T-helper 1 cell treated with Interleukin-12 subunit alpha and Interleukin-12 subunit beta and Interleukin-4 antibody, amounts not matched to agents 30 μg/mL and 1 μg/mL, for 36 hours (primary cell): ENCODE measurements at regions not wholly inside any gene's neighbourhood (a gene's known extent, or its start where the extent isn't known, plus 50 kb on each side); places are given as distances from the start of the nearest gene placed in this dataset.
"Not testable (repeated sequence)": the region's sequence is repeated elsewhere in the genome, so short reads cannot be mapped to it uniquely, and the experiment has no call there.

Experiments
- H3K27ac Mint-ChIP-seq: one replicate; pipeline ENCODE4 v1.8.0; 2021; ENCODE audit warnings: mild to moderate bottlenecking, mixed read lengths
- H3K27me3 Mint-ChIP-seq: one replicate; pipeline ENCODE4 v1.8.0; 2021; ENCODE audit warnings: low read depth, mixed read lengths
- H3K36me3 Mint-ChIP-seq: one replicate; pipeline ENCODE4 v1.8.0; 2021; ENCODE audit warnings: low read depth, mixed read lengths
- H3K4me1 Mint-ChIP-seq: one replicate; pipeline ENCODE4 v1.8.0; 2021; ENCODE audit warnings: low read depth, mixed read lengths
- H3K4me3 Mint-ChIP-seq: one replicate; pipeline ENCODE4 v1.8.0; 2021; ENCODE audit warnings: mild to moderate bottlenecking, moderate library complexity, mixed read lengths
- H3K9me3 Mint-ChIP-seq: one replicate; pipeline ENCODE4 v1.8.0; 2021; ENCODE audit warnings: mixed read lengths

GRCh38 chr9:29060041-29060440, 1486.8 kb upstream of the C9orf72 start:
- Mint-ChIP-seq H3K27me3 (no peaks in the 10 kb centered on the region), H3K4me3 (no peak overlapping the region), H3K9me3 (peaks cover 10% of the 10 kb centered on the region), H3K4me1 (no peaks in the 10 kb centered on the region), H3K36me3 (no peaks in the 10 kb centered on the region), H3K27ac (no peak overlapping the region)

- Mint-ChIP-seq H3K9me3 (peaks cover 5% of the 10 kb centered on the region), H3K27ac (no peak overlapping the region), H3K4me3 (no peak overlapping the region), H3K27me3 (no peaks in the 10 kb centered on the region), H3K4me1 (no peaks in the 10 kb centered on the region), H3K36me3 (no peaks in the 10 kb centered on the region)
Observed at GRCh38 chr9:29062446-29062845, 1489.2 kb upstream of the C9orf72 start.

- no peaks in the 10 kb centered on the region for H3K27me3 Mint-ChIP-seq
- no peaks in the 10 kb centered on the region for H3K4me1 Mint-ChIP-seq
- H3K36me3 Mint-ChIP-seq = no peaks in the 10 kb centered on the region
- peaks cover 5% of the 10 kb centered on the region for H3K9me3 Mint-ChIP-seq
- H3K4me3 Mint-ChIP-seq = no peak overlapping the region
- H3K27ac Mint-ChIP-seq = no peak overlapping the region
Observed at GRCh38 chr9:29063031-29063430, 1489.8 kb upstream of the C9orf72 start.

DNA sequence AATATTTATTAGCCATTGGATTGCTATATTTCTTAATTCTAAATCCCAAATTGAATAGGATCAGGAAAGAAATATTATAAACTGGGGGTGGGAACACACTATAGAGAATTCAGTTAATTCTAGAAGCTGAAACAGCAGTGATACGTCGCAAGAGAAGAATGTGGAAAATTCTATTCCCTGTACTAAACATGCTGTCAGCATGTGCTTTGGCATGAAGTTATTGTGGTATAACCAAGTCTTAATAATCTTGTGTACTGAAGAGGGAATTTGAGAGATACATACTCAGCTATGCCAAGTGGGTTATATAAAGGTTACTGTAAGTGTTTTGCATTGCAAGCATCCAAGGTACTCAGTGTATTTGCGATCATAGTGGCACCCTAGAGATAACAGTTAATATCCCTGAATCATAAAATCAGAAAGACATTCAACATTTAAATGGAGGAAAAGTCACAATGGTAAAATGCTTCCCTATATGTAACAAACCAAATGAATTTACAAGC, 1492.9 kb upstream of the C9orf72 start:
- Mint-ChIP-seq H3K9me3 (no peaks in the 10 kb centered on the region), H3K27ac (no peak overlapping the region), H3K36me3 (no peaks in the 10 kb centered on the region), H3K4me3 (no peak overlapping the region), H3K4me1 (no peaks in the 10 kb centered on the region), H3K27me3 (no peaks in the 10 kb centered on the region)

DNA sequence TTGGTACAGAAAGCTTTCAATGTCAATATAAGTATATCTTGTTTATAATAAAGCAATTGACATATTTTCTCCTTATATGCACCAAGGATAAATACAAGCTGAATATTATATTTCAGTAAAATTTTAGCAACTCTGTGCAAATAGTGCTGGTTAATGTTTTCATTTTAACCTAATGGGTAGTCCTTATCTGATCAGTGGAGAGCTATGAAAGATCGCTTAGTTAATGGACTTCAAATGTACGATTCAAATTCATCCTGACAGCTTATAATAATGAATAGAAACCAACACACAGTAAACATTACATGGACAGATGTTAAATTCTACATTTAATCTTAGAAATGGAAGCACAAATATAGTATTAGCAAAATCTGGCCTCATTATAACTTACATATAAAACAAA, 1495.2 kb upstream of the C9orf72 start:
- H3K4me1 Mint-ChIP-seq = no peaks in the 10 kb centered on the region
- H3K9me3 Mint-ChIP-seq = no peaks in the 10 kb centered on the region
- H3K27me3 Mint-ChIP-seq = no peaks in the 10 kb centered on the region
- no peaks in the 10 kb centered on the region for H3K36me3 Mint-ChIP-seq
- H3K4me3 Mint-ChIP-seq = no peak overlapping the region
- no peak overlapping the region for H3K27ac Mint-ChIP-seq

- no peaks in the 10 kb centered on the region for H3K27me3 Mint-ChIP-seq
- H3K36me3 Mint-ChIP-seq = no peaks in the 10 kb centered on the region
- H3K9me3 Mint-ChIP-seq = no peaks in the 10 kb centered on the region
- no peaks in the 10 kb centered on the region for H3K4me1 Mint-ChIP-seq
- H3K4me3 Mint-ChIP-seq = no peak overlapping the region
- H3K27ac Mint-ChIP-seq = no peak overlapping the region
Observed at GRCh38 chr9:29069376-29069775, 1496.1 kb upstream of the C9orf72 start.

GRCh38 chr9:29078063-29078666, 1504.9 kb upstream of the C9orf72 start:
- Mint-ChIP-seq H3K4me1 (no peaks in the 10 kb centered on the region), H3K9me3 (peaks cover 5% of the 10 kb centered on the region), H3K36me3 (no peaks in the 10 kb centered on the region), H3K27ac (no peak overlapping the region), H3K27me3 (no peaks in the 10 kb centered on the region), H3K4me3 (no peak overlapping the region)

DNA sequence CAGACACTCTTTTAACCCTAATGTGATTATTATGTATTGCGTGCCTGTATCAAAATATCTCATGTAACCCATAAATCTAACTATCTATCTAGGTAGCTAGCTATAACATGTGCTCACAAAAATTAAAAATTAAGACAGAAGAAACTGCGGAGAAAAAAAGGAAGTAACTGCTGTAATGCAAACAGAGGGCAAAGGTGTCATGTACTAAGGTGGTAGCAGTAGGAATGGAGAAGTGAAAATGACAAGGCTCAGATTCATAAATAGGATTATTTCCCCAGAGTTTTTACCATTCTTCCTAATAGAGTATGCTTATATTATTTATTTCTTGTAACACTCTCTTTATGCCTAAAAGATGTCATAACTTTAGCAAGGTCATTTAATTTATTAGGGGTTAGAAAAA, 1527.5 kb upstream of the C9orf72 start:
- no peaks in the 10 kb centered on the region for H3K4me1 Mint-ChIP-seq
- no peak overlapping the region for H3K27ac Mint-ChIP-seq
- no peaks in the 10 kb centered on the region for H3K27me3 Mint-ChIP-seq
- no peaks in the 10 kb centered on the region for H3K36me3 Mint-ChIP-seq
- H3K9me3 Mint-ChIP-seq = no peaks in the 10 kb centered on the region
- H3K4me3 Mint-ChIP-seq = no peak overlapping the region

- H3K4me3 Mint-ChIP-seq, H3K4me1 Mint-ChIP-seq, H3K27ac Mint-ChIP-seq, H3K27me3 Mint-ChIP-seq, H3K9me3 Mint-ChIP-seq, H3K36me3 Mint-ChIP-seq: not testable (repeated sequence)
Observed at GRCh38 chr9:29104166-29104565, 1530.9 kb upstream of the C9orf72 start.

- H3K27me3 Mint-ChIP-seq = no peaks in the 10 kb centered on the region
- no peak overlapping the region for H3K4me3 Mint-ChIP-seq
- H3K9me3 Mint-ChIP-seq = peaks cover 10% of the 10 kb centered on the region
- no peaks in the 10 kb centered on the region for H3K36me3 Mint-ChIP-seq
- no peaks in the 10 kb centered on the region for H3K4me1 Mint-ChIP-seq
- H3K27ac Mint-ChIP-seq = no peak overlapping the region
Observed at GRCh38 chr9:29118555-29118954, 1545.3 kb upstream of the C9orf72 start.

DNA sequence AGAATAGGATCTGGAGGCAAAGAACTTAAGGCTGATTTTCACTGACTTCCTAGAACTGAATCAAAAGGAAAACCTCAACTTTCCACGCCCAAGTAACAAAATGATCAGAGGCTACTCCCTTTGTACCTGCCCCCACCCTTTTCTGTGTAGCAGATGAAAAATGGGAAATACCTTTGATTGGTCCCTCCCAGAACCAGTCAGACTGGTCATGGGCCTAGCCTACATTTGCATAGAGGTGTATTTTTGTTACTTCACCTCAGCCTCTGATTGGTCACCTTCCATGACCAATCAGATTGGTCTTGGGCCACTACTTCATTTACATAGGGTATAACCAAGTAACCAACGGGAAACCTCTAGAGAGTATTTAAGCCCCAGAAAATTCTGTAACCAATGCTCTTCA, 1553.5 kb upstream of the C9orf72 start:
- H3K4me1 Mint-ChIP-seq = no peaks in the 10 kb centered on the region
- H3K9me3 Mint-ChIP-seq = peaks cover 35% of the 10 kb centered on the region
- H3K27me3 Mint-ChIP-seq = no peaks in the 10 kb centered on the region
- H3K4me3 Mint-ChIP-seq = no peak overlapping the region
- no peaks in the 10 kb centered on the region for H3K36me3 Mint-ChIP-seq
- no peak overlapping the region for H3K27ac Mint-ChIP-seq

DNA sequence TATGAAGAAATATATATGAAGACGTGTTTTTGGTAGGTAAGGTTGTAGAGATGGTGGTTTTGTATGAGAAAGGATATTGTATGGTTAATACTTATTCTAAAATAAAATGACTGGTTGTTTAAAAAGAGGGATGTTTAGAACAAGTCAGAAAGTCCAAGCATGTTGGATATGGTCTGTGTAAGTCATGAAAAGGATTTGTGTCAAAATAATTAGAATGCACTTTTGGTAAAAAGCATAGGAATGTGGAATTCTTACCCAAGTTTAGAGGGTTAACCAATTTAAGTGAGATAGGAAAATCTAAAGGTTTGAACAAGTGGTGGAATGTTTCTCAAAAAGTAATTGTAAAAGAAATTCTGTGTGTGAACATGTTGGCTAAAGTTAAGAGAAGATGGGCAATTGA, 1556.5 kb upstream of the C9orf72 start:
- H3K9me3 Mint-ChIP-seq = peaks cover 34% of the 10 kb centered on the region
- no peaks in the 10 kb centered on the region for H3K4me1 Mint-ChIP-seq
- H3K27ac Mint-ChIP-seq = no peak overlapping the region
- H3K4me3 Mint-ChIP-seq = no peak overlapping the region
- H3K36me3 Mint-ChIP-seq = no peaks in the 10 kb centered on the region
- no peaks in the 10 kb centered on the region for H3K27me3 Mint-ChIP-seq

DNA sequence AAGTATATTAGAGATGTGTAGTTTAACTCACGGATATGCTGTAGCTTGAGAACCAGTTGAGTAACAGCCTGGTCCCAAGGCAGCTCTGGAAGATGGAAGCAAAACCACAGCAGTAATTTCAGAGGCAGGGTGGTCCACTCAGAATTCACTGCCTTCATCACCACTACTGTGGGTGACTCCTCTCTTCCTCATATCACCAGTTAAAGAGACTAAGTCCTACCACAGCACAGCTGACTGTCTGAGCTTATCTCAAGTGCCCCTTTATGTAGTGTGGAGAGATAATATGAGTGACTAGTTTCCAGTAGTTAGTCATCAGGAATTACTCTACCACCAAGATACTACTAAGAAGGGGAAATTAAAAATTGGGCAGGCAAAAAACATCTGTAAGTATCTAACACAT, 1571.2 kb upstream of the C9orf72 start:
- H3K9me3 Mint-ChIP-seq = no peaks in the 10 kb centered on the region
- H3K27me3 Mint-ChIP-seq = no peaks in the 10 kb centered on the region
- H3K36me3 Mint-ChIP-seq = no peaks in the 10 kb centered on the region
- H3K4me3 Mint-ChIP-seq = no peak overlapping the region
- H3K27ac Mint-ChIP-seq = no peak overlapping the region
- no peaks in the 10 kb centered on the region for H3K4me1 Mint-ChIP-seq

DNA sequence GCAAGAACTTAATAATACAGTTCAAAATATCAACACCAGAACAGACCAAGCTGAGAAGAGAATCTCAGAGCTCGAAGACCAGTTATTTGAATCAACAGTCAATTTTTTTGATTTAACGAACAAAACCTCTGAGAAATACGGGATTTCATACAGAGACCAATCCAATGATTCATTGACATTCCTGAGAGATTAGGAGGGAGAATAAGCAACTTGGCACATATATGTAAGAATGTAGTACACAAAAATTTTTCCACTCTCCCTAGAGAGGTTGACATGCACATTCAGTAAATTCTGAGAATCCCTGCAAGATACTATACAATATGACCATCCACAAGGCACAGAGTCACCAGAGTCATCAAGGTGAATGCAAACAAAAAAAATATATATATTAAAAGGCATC, 1577.3 kb upstream of the C9orf72 start:
- Mint-ChIP-seq H3K27me3 (no peaks in the 10 kb centered on the region), H3K27ac (no peak overlapping the region), H3K4me1 (no peaks in the 10 kb centered on the region), H3K9me3 (no peaks in the 10 kb centered on the region), H3K4me3 (no peak overlapping the region), H3K36me3 (no peaks in the 10 kb centered on the region)

GRCh38 chr9:29160763-29161353, 1587.6 kb upstream of the C9orf72 start:
- H3K36me3 Mint-ChIP-seq = no peaks in the 10 kb centered on the region
- H3K27ac Mint-ChIP-seq = no peak overlapping the region
- H3K9me3 Mint-ChIP-seq = no peaks in the 10 kb centered on the region
- H3K27me3 Mint-ChIP-seq = no peaks in the 10 kb centered on the region
- H3K4me1 Mint-ChIP-seq = no peaks in the 10 kb centered on the region
- no peak overlapping the region for H3K4me3 Mint-ChIP-seq

DNA sequence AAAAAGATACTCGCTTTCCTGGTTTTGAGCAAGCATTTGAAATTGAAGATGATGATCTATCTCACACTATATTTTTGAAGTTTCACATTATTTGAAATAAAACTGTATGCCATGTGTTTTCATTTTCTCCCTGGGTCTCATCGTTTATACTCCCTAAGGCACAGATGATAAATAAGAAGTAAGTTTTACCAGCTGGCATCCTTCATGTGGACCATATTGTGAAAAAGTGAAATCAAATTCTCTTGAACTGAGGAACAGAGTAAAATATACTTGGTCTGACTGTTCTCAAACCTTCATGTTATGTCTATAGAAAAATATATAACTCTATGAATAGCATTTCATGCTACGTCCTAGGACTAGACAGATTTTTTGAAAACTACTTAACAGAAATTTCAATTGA, 1600.9 kb upstream of the C9orf72 start:
- H3K36me3 Mint-ChIP-seq = no peaks in the 10 kb centered on the region
- no peaks in the 10 kb centered on the region for H3K27me3 Mint-ChIP-seq
- H3K4me1 Mint-ChIP-seq = no peaks in the 10 kb centered on the region
- no peak overlapping the region for H3K27ac Mint-ChIP-seq
- H3K9me3 Mint-ChIP-seq = no peaks in the 10 kb centered on the region
- no peak overlapping the region for H3K4me3 Mint-ChIP-seq
